IMR-90 (cell line): ENCODE measurements at regions not wholly inside any gene's neighbourhood (a gene's known extent, or its start where the extent isn't known, plus 50 kb on each side); places are given as distances from the start of the nearest gene placed in this dataset.

ENCODE experiments used
- ATAC-seq: fragments of 200-7000 bp; cut with Tn5 transposase; 2 replicates; pipeline ENCODE4 v1.9.1; 2020; ENCODE audit warnings: low read depth, mild to moderate bottlenecking, moderate library complexity
- BruUV-seq: library from RNA; stranded (reverse); fragments of 400-500 nt; replicated peaks from 2 replicates; lab custom pipeline; 2021; lab: Mats Ljungman, UMichigan
- CTCF ChIA-PET: fragments of 300-600 bp; formaldehyde crosslinking; extraction: SDS; loops from one replicate; lab custom pipeline; 2021; ENCODE audit warnings: antibody characterized with exemption; lab: Yijun Ruan, JAX
- POLR2A ChIA-PET: fragments of 300-600 bp; sonication (Branson Sonifier 250); formaldehyde crosslinking; loops from one replicate; lab custom pipeline; 2022; ENCODE audit warnings: antibody characterized with exemption; ENCODE audit not compliant: unreplicated experiment; lab: Charles Lee
- DNase-seq: peaks from one replicate; pipeline ENCODE4 v3.0.0; 2013
- H2AFZ ChIP-seq: replicated peaks from 2 replicates; pipeline ENCODE3; 2013; ENCODE audit warnings: low read length, mild to moderate bottlenecking; ENCODE audit not compliant: poor library complexity
- H2AK5ac ChIP-seq: 2 replicates; pipeline ENCODE4 v1.6.1; 2013; ENCODE audit warnings: low read depth, low read length, inconsistent platforms
- H2AK9ac ChIP-seq: replicated peaks from 2 replicates; pipeline ENCODE3; 2013; ENCODE audit warnings: mild to moderate bottlenecking, low read depth, low read length, moderate library complexity; ENCODE audit not compliant: poor library complexity
- H2BK120ac ChIP-seq: 2 replicates; pipeline ENCODE4 v1.6.1; 2013; ENCODE audit warnings: low read depth, low read length, inconsistent platforms
- H2BK15ac ChIP-seq: 3 replicates; pipeline ENCODE4 v1.6.1; 2013; ENCODE audit warnings: low read depth, low read length, inconsistent platforms
- H2BK20ac ChIP-seq: 2 replicates; pipeline ENCODE4 v1.6.1; 2013; ENCODE audit warnings: low read depth, mild to moderate bottlenecking, inconsistent platforms, low read length, moderate library complexity
- H2BK5ac ChIP-seq: 2 replicates; pipeline ENCODE4 v1.6.1; 2013; ENCODE audit warnings: mild to moderate bottlenecking, low read depth, low read length, inconsistent platforms; ENCODE audit not compliant: poor library complexity, severe bottlenecking
- H3K14ac ChIP-seq: replicated peaks from 2 replicates; pipeline ENCODE4 v1.6.1; 2013; ENCODE audit warnings: low read depth, low read length, inconsistent platforms
- H3K18ac ChIP-seq: 2 replicates; pipeline ENCODE4 v1.6.1; 2013; ENCODE audit warnings: low read depth, low read length, control low read depth
- H3K23ac ChIP-seq: 2 replicates; pipeline ENCODE4 v1.6.1; 2013; ENCODE audit warnings: low read depth, low read length, inconsistent platforms
- H3K27ac ChIP-seq: 2 replicates; pipeline ENCODE4 v1.5.1; 2013; ENCODE audit warnings: mild to moderate bottlenecking, control low read depth, low read length; ENCODE audit not compliant: insufficient read depth
- H3K27me3 ChIP-seq: 2 replicates; pipeline ENCODE4 v1.6.1; 2013; ENCODE audit warnings: low read length; ENCODE audit not compliant: control insufficient read depth, insufficient read depth
- H3K36me3 ChIP-seq: 2 replicates; pipeline ENCODE4 v1.6.1; 2013; ENCODE audit warnings: low read length, mixed read lengths; ENCODE audit not compliant: control insufficient read depth, insufficient read depth
- H3K4ac ChIP-seq: 2 replicates; pipeline ENCODE4 v1.6.1; 2013; ENCODE audit warnings: low read depth, low read length, inconsistent platforms
- H3K4me1 ChIP-seq: 2 replicates; pipeline ENCODE4 v1.6.1; 2013; ENCODE audit warnings: low read length, mixed read lengths; ENCODE audit not compliant: control insufficient read depth, insufficient read depth
- H3K4me2 ChIP-seq: 2 replicates; pipeline ENCODE4 v1.6.1; 2013; ENCODE audit warnings: low read depth, mild to moderate bottlenecking, control low read depth, low read length, moderate library complexity
- H3K4me3 ChIP-seq: 2 replicates; pipeline ENCODE4 v1.5.1; 2013; ENCODE audit warnings: low read depth, mild to moderate bottlenecking, control low read depth, low read length, moderate library complexity; ENCODE audit not compliant: insufficient read depth
- H3K56ac ChIP-seq: 2 replicates; pipeline ENCODE4 v1.6.1; 2013; ENCODE audit warnings: low read length, inconsistent platforms; ENCODE audit not compliant: insufficient read depth; ENCODE audit errors: extremely low read depth
- H3K79me1 ChIP-seq, 2 experiments: 2 replicates each; pipeline ENCODE4 v1.6.1; 2013; ENCODE audit warnings: low read length in 2 of 2, inconsistent platforms in 1 of 2, low read depth in 1 of 2
- H3K9ac ChIP-seq: 2 replicates; pipeline ENCODE4 v1.6.1; 2013; ENCODE audit warnings: low read depth, low read length, control low read depth
- H3K9me1 ChIP-seq: 2 replicates; pipeline ENCODE4 v1.6.1; 2013; ENCODE audit warnings: low read length, inconsistent platforms; ENCODE audit not compliant: insufficient read depth
- H3K9me3 ChIP-seq: 2 replicates; pipeline ENCODE4 v1.6.1; 2013; ENCODE audit warnings: low read length; ENCODE audit not compliant: control insufficient read depth, insufficient read depth
- H4K20me1 ChIP-seq: 2 replicates; pipeline ENCODE4 v1.6.1; 2013; ENCODE audit warnings: low read length, inconsistent platforms; ENCODE audit not compliant: insufficient read depth
- H4K5ac ChIP-seq: 2 replicates; pipeline ENCODE4 v1.6.1; 2013; ENCODE audit warnings: mild to moderate bottlenecking, low read depth, low read length, control low read depth
- H4K8ac ChIP-seq, 2 experiments: 2 replicates each; pipeline ENCODE4 v1.6.1; 2013; ENCODE audit warnings: low read depth in 2 of 2, low read length in 2 of 2, control low read depth in 1 of 2, inconsistent platforms in 1 of 2
- H4K91ac ChIP-seq: 2 replicates; pipeline ENCODE4 v1.6.1; 2013; ENCODE audit warnings: low read depth, low read length, inconsistent platforms; ENCODE audit not compliant: insufficient read depth
- BHLHE40 ChIP-seq: fragments of 150-350 bp; IDR thresholded peaks from 2 replicates; pipeline ENCODE4 v1.6.1; 2016; ENCODE audit warnings: mild to moderate bottlenecking, low read depth, low read length
- CEBPB ChIP-seq: IDR thresholded peaks from 2 replicates; pipeline ENCODE4 v1.6.1; 2012; ENCODE audit warnings: low read depth, low read length, improper control_type of control experiment
- CHD1 ChIP-seq: IDR thresholded peaks from 2 replicates; pipeline ENCODE4 v1.6.1; 2012; ENCODE audit warnings: low read depth, low read length, improper control_type of control experiment
- CTCF ChIP-seq: conservative IDR thresholded peaks from 2 replicates; pipeline ENCODE4 v1.5.1; 2012; ENCODE audit warnings: mild to moderate bottlenecking, low read depth, low read length, improper control_type of control experiment
- ELK1 ChIP-seq: fragments of 150-350 bp; IDR thresholded peaks from 2 replicates; pipeline ENCODE4 v1.6.1; 2016; ENCODE audit warnings: low read depth, mild to moderate bottlenecking, low read length, moderate library complexity, borderline replicate concordance
- FOS ChIP-seq: fragments of 150-350 bp; IDR thresholded peaks from 2 replicates; pipeline ENCODE4 v1.6.1; 2016; ENCODE audit warnings: low read depth, low read length
- MAFK ChIP-seq: IDR thresholded peaks from 2 replicates; pipeline ENCODE4 v1.6.1; 2012; ENCODE audit warnings: low read depth, low read length, improper control_type of control experiment
- MAZ ChIP-seq: IDR thresholded peaks from 2 replicates; pipeline ENCODE4 v1.6.1; 2012; ENCODE audit warnings: low read depth, mild to moderate bottlenecking, low read length, improper control_type of control experiment, moderate library complexity, borderline replicate concordance
- MXI1 ChIP-seq: IDR thresholded peaks from 2 replicates; pipeline ENCODE4 v1.6.1; 2012; ENCODE audit warnings: low read depth, mild to moderate bottlenecking, low read length, moderate library complexity, borderline replicate concordance
- NFE2L2 ChIP-seq: fragments of 150-350 bp; IDR thresholded peaks from 2 replicates; pipeline ENCODE4 v1.6.1; 2016; ENCODE audit warnings: low read depth, mild to moderate bottlenecking, low read length
- POLR2A ChIP-seq: IDR thresholded peaks from 2 replicates; pipeline ENCODE4 v1.6.1; 2012; ENCODE audit warnings: mild to moderate bottlenecking, low read depth, low read length
- RAD21 ChIP-seq: IDR thresholded peaks from 2 replicates; pipeline ENCODE4 v1.6.1; 2012; ENCODE audit warnings: low read length, improper control_type of control experiment
- RCOR1 ChIP-seq: IDR thresholded peaks from 2 replicates; pipeline ENCODE4 v1.6.1; 2012; ENCODE audit warnings: mild to moderate bottlenecking, low read length, improper control_type of control experiment; ENCODE audit not compliant: insufficient replicate concordance
- RFX5 ChIP-seq: IDR thresholded peaks from 2 replicates; pipeline ENCODE4 v1.8.0; 2012; ENCODE audit warnings: low read depth, mild to moderate bottlenecking, low read length, moderate library complexity
- SMC3 ChIP-seq: fragments of 150-350 bp; IDR thresholded peaks from 2 replicates; pipeline ENCODE4 v1.6.1; 2016; ENCODE audit warnings: low read depth, mild to moderate bottlenecking, antibody characterized with exemption, low read length, moderate library complexity
- USF2 ChIP-seq: fragments of 150-350 bp; IDR thresholded peaks from 2 replicates; pipeline ENCODE4 v1.6.1; 2017; ENCODE audit warnings: mild to moderate bottlenecking, antibody characterized with exemption, low read length, low read depth
- WGBS, 2 experiments: methylation state at CpG; one replicate each; pipeline versions ENCODE4 v1.1.5 to v1.1.7; 2013; ENCODE audit warnings: missing lambda C conversion rate in 2 of 2; ENCODE audit not compliant: insufficient read length in 1 of 2; ENCODE audit errors: extremely low coverage in 2 of 2; 5-methylcytosine and 5-hydroxymethylcytosine counted together
- dilution Hi-C: fragments of 300-500 bp; cut with HindIII; formaldehyde crosslinking; loops from one replicate; pipeline ENCODE4 v1.14.3; 2018; ENCODE audit warnings: low sequenced_read_pairs; ENCODE audit not compliant: unreplicated experiment
- in situ Hi-C: fragments of 300-500 bp; cut with MboI; formaldehyde crosslinking; loops from 3 replicates; pipeline ENCODE4 v1.14.3; 2019; ENCODE audit warnings: low sequenced_read_pairs, inconsistent platforms, mixed read lengths
- intact Hi-C: fragments of 100-400 bp; cut with micrococcal nuclease; formaldehyde crosslinking; loops from 2 replicates; pipeline ENCODE4 v1.10.0; 2022

- no peak overlapping the region for H4K91ac ChIP-seq
- H3K23ac ChIP-seq = no peak overlapping the region
- no peak overlapping the region for H3K56ac ChIP-seq
- no peak overlapping the region for H3K27ac ChIP-seq
- H3K9me1 ChIP-seq = no peaks in the 10 kb centered on the region
- dilution Hi-C loops (no loop called here), in situ Hi-C loops (no loop called here), intact Hi-C loops (no loop called here)
- H4K20me1 ChIP-seq = no peaks in the 10 kb centered on the region
- 62% methylated on average over 4 of the region's 17 CpGs; no CpG with 5 or more reads in 1 of the 2 experiments for WGBS, 2 experiments
- H2BK15ac ChIP-seq = no peak overlapping the region
- TF ChIP-seq USF2 (no peak), RCOR1 (no peak), SMC3 (no peak), FOS (no peak), CHD1 (no peak), NFE2L2 (no peak), MAFK (no peak), RFX5 (no peak), POLR2A (no peak), CTCF (no peak), MAZ (no peak), CEBPB (no peak), MXI1 (no peak), RAD21 (no peak), ELK1 (no peak), BHLHE40 (no peak)
- no peak overlapping the region for H3K4ac ChIP-seq
- H2AK5ac ChIP-seq = no peak overlapping the region
- peaks cover 12% of the 10 kb centered on the region for H3K9me3 ChIP-seq
- no peak overlapping the region for H3K9ac ChIP-seq
- DNase-seq = no peak
- H3K18ac ChIP-seq = no peak overlapping the region
- no peak overlapping the region for H2AK9ac ChIP-seq
- ChIA-PET POLR2A (no interaction called here), CTCF (no interaction called here)
- no peaks in the 10 kb centered on the region for H3K4me1 ChIP-seq
- no peak for ATAC-seq
- no peaks in the 10 kb centered on the region for H3K79me1 ChIP-seq
- H2AFZ ChIP-seq = no peak overlapping the region
- no peaks in the 10 kb centered on the region for H3K36me3 ChIP-seq
- H2BK20ac ChIP-seq = no peak overlapping the region
- H3K4me2 ChIP-seq = no peak overlapping the region
- H3K4me3 ChIP-seq = no peak overlapping the region
- H3K27me3 ChIP-seq = no peaks in the 10 kb centered on the region
- H4K5ac ChIP-seq = no peak overlapping the region
- no peak overlapping the region for H3K14ac ChIP-seq
- H2BK5ac ChIP-seq = no peak overlapping the region
- BruUV-seq = no TSS peak
- no peak overlapping the region for H2BK120ac ChIP-seq
- no peak overlapping the region for H4K8ac ChIP-seq
Observed at GRCh38 chr18:76153691-76154090, 341.4 kb downstream of the ZNF516 start.
